ENCODE measurements at regions not wholly inside any gene's neighbourhood (a gene's known extent, or its start where the extent isn't known, plus 50 kb on each side); places are given as distances from the start of the nearest gene placed in this dataset.

GRCh38 chr5:105462377-105462776 is 1899.8 kb upstream of the NUDT12 start:
- intact Hi-C loops (cut with micrococcal nuclease; ENCODE audit: unreplicated experiment) = no loop called here
- CTCF ChIA-PET = no interaction called here
- Mint-ChIP-seq H3K27ac (ENCODE audit: unreplicated experiment) (no peak overlapping the region), H3K4me3 (ENCODE audit: low read depth, unreplicated experiment) (no peak overlapping the region), H3K4me1 (ENCODE audit: low read depth, unreplicated experiment) (no peaks in the 10 kb centered on the region), H3K27me3 (ENCODE audit: unreplicated experiment) (no peaks in the 10 kb centered on the region), H3K9me3 (ENCODE audit: low read depth, unreplicated experiment) (peaks cover 12% of the 10 kb centered on the region), H3K36me3 (ENCODE audit: insufficient read depth, unreplicated experiment) (no peaks in the 10 kb centered on the region)
- no TSS peak for BruUV-seq (replicated peaks)
- no peak for TF ChIP-seq CTCF (IDR thresholded peaks at IDR 0.05; ENCODE audit: unreplicated experiment)
- DNase-seq = no peak

- Mint-ChIP-seq H3K9me3 (ENCODE audit: low read depth, unreplicated experiment) (peaks cover 12% of the 10 kb centered on the region), H3K4me3 (ENCODE audit: low read depth, unreplicated experiment) (no peak overlapping the region), H3K27ac (ENCODE audit: unreplicated experiment) (no peak overlapping the region), H3K4me1 (ENCODE audit: low read depth, unreplicated experiment) (no peaks in the 10 kb centered on the region), H3K36me3 (ENCODE audit: insufficient read depth, unreplicated experiment) (no peaks in the 10 kb centered on the region), H3K27me3 (ENCODE audit: unreplicated experiment) (no peaks in the 10 kb centered on the region)
- TF ChIP-seq CTCF (IDR thresholded peaks at IDR 0.05; ENCODE audit: unreplicated experiment) = no peak
- CTCF ChIA-PET = no interaction called here
- DNase-seq = no peak
- intact Hi-C loops (cut with micrococcal nuclease; ENCODE audit: unreplicated experiment) = no loop called here
- BruUV-seq (replicated peaks) = no TSS peak
These were observed 1898.1 kb upstream of the NUDT12 start for GRCh38 chr5:105460721-105461120.

GRCh38 chr5:105453216-105453807 is 1890.7 kb upstream of the NUDT12 start:
- no TSS peak for BruUV-seq (replicated peaks)
- CTCF ChIA-PET = no interaction called here
- intact Hi-C loops (cut with micrococcal nuclease; ENCODE audit: unreplicated experiment) = no loop called here
- DNase-seq = no peak
- Mint-ChIP-seq H3K4me1 (ENCODE audit: low read depth, unreplicated experiment) (no peaks in the 10 kb centered on the region), H3K9me3 (ENCODE audit: low read depth, unreplicated experiment) (peaks cover 10% of the 10 kb centered on the region), H3K36me3 (ENCODE audit: insufficient read depth, unreplicated experiment) (no peaks in the 10 kb centered on the region), H3K27me3 (ENCODE audit: unreplicated experiment) (no peaks in the 10 kb centered on the region), H3K27ac (ENCODE audit: unreplicated experiment) (no peak overlapping the region), H3K4me3 (ENCODE audit: low read depth, unreplicated experiment) (no peak overlapping the region)
- TF ChIP-seq CTCF (IDR thresholded peaks at IDR 0.05; ENCODE audit: unreplicated experiment) = no peak

- no peaks in the 10 kb centered on the region for H3K27me3 Mint-ChIP-seq (ENCODE audit: unreplicated experiment)
- H3K9me3 Mint-ChIP-seq (ENCODE audit: low read depth, unreplicated experiment) = peaks cover 10% of the 10 kb centered on the region
- TF ChIP-seq CTCF (IDR thresholded peaks at IDR 0.05; ENCODE audit: unreplicated experiment) = no peak
- CTCF ChIA-PET = no interaction called here
- no TSS peak for BruUV-seq (replicated peaks)
- H3K4me1 Mint-ChIP-seq (ENCODE audit: low read depth, unreplicated experiment) = no peaks in the 10 kb centered on the region
- H3K27ac Mint-ChIP-seq (ENCODE audit: unreplicated experiment) = no peak overlapping the region
- DNase-seq = no peak
- no peaks in the 10 kb centered on the region for H3K36me3 Mint-ChIP-seq (ENCODE audit: insufficient read depth, unreplicated experiment)
- H3K4me3 Mint-ChIP-seq (ENCODE audit: low read depth, unreplicated experiment) = no peak overlapping the region
- intact Hi-C loops (cut with micrococcal nuclease; ENCODE audit: unreplicated experiment) = no loop called here
These were observed 1885.7 kb upstream of the NUDT12 start for GRCh38 chr5:105448271-105448670.

Data from Calu3 (cell line).